Mesendoderm (in vitro differentiated cells): ENCODE measurements at regions not wholly inside any gene's neighbourhood (a gene's known extent, or its start where the extent isn't known, plus 50 kb on each side); places are given as distances from the start of the nearest gene placed in this dataset.
"Not testable (repeated sequence)": the region's sequence is repeated elsewhere in the genome, so short reads cannot be mapped to it uniquely, and the experiment has no call there.

Experiments used
- DNase-seq: peaks from one replicate; pipeline ENCODE4 v3.0.0; 2013
- H2AK5ac ChIP-seq: 2 replicates; pipeline ENCODE4 v1.6.1; 2013; ENCODE audit warnings: low read length, inconsistent platforms
- H2BK120ac ChIP-seq: 2 replicates; pipeline ENCODE4 v1.6.1; 2013; ENCODE audit warnings: low read depth, mild to moderate bottlenecking, low read length, moderate library complexity, mixed read lengths
- H2BK15ac ChIP-seq: replicated peaks from 2 replicates; pipeline ENCODE4 v1.6.1; 2013; ENCODE audit warnings: low read depth, mild to moderate bottlenecking, moderate library complexity
- H2BK5ac ChIP-seq: 2 replicates; pipeline ENCODE4 v1.6.1; 2013; ENCODE audit warnings: low read length, inconsistent platforms
- H3K18ac ChIP-seq: 2 replicates; pipeline ENCODE4 v1.6.1; 2013; ENCODE audit warnings: mild to moderate bottlenecking, low read length, mixed read lengths
- H3K23ac ChIP-seq: one replicate; pipeline ENCODE4 v1.6.1; 2013; ENCODE audit warnings: low read length
- H3K27ac ChIP-seq: 2 replicates; pipeline ENCODE4 v1.5.1; 2013; ENCODE audit warnings: low read depth, mild to moderate bottlenecking, inconsistent platforms, low read length, moderate library complexity
- H3K27me3 ChIP-seq: 2 replicates; pipeline ENCODE4 v1.6.1; 2013; ENCODE audit warnings: low read length, control low read depth, mild to moderate bottlenecking, inconsistent platforms; ENCODE audit not compliant: insufficient read depth, poor library complexity
- H3K36me3 ChIP-seq: 2 replicates; pipeline ENCODE4 v1.6.1; 2013; ENCODE audit warnings: low read length, inconsistent platforms; ENCODE audit not compliant: control insufficient read depth, insufficient read depth
- H3K4ac ChIP-seq: one replicate; pipeline ENCODE4 v1.6.1; 2013; ENCODE audit warnings: low read depth, mild to moderate bottlenecking, low read length, moderate library complexity
- H3K4me1 ChIP-seq: 2 replicates; pipeline ENCODE4 v1.6.1; 2013; ENCODE audit warnings: low read depth, low read length, inconsistent platforms; ENCODE audit not compliant: control insufficient read depth
- H3K4me2 ChIP-seq: 2 replicates; pipeline ENCODE4 v1.6.1; 2013; ENCODE audit warnings: low read length
- H3K4me3 ChIP-seq: 2 replicates; pipeline ENCODE4 v1.5.1; 2013; ENCODE audit warnings: mild to moderate bottlenecking, low read length
- H3K56ac ChIP-seq: one replicate; pipeline ENCODE4 v1.6.1; 2013; ENCODE audit warnings: low read length
- H3K79me1 ChIP-seq: 2 replicates; pipeline ENCODE4 v1.6.1; 2013; ENCODE audit warnings: low read length, inconsistent platforms
- H3K79me2 ChIP-seq: 2 replicates; pipeline ENCODE4 v1.6.1; 2013; ENCODE audit warnings: mild to moderate bottlenecking, low read length; ENCODE audit not compliant: control insufficient read depth, insufficient read depth
- H3K9ac ChIP-seq: 2 replicates; pipeline ENCODE4 v1.6.1; 2013; ENCODE audit warnings: low read length, inconsistent platforms
- H4K5ac ChIP-seq: one replicate; pipeline ENCODE4 v1.6.1; 2013; ENCODE audit warnings: low read length
- H4K8ac ChIP-seq: one replicate; pipeline ENCODE4 v1.6.1; 2013; ENCODE audit warnings: low read depth, mild to moderate bottlenecking, control low read depth, low read length, moderate library complexity
- WGBS: extraction: QIAGEN DNeasy Blood & Tissue Kit; methylation state at CpG from one replicate; pipeline ENCODE4 v1.1.7; 2013; ENCODE audit warnings: low lambda C conversion rate, missing lambda C conversion rate; ENCODE audit not compliant: insufficient coverage; ENCODE audit errors: extremely low coverage; 5-methylcytosine and 5-hydroxymethylcytosine counted together

GRCh38 chr20:61094581-61094980 lies 157.5 kb upstream of the CDH4 start:
- WGBS = no CpG with 5 or more reads among the region's 1 CpG
- no peak overlapping the region for H3K4me2 ChIP-seq
- no peak overlapping the region for H4K8ac ChIP-seq
- no peak overlapping the region for H2AK5ac ChIP-seq
- no peak overlapping the region for H3K4me3 ChIP-seq
- no peak overlapping the region for H2BK15ac ChIP-seq
- H3K18ac ChIP-seq = no peak overlapping the region
- H2BK5ac ChIP-seq = no peak overlapping the region
- H3K23ac ChIP-seq = no peak overlapping the region
- H3K79me2 ChIP-seq = no peaks in the 10 kb centered on the region
- H3K36me3 ChIP-seq = no peaks in the 10 kb centered on the region
- no peak overlapping the region for H3K56ac ChIP-seq
- no peak overlapping the region for H3K9ac ChIP-seq
- H3K4me1 ChIP-seq = no peaks in the 10 kb centered on the region
- H4K5ac ChIP-seq = no peak overlapping the region
- H3K79me1 ChIP-seq = no peaks in the 10 kb centered on the region
- no peak overlapping the region for H3K27ac ChIP-seq
- no peak overlapping the region for H2BK120ac ChIP-seq
- no peak overlapping the region for H3K4ac ChIP-seq
- H3K27me3 ChIP-seq = no peaks in the 10 kb centered on the region
- no peak for DNase-seq

GRCh38 chr20:61096463-61096862 lies 155.6 kb upstream of the CDH4 start:
- WGBS = no CpG with 5 or more reads among the region's 2 CpGs
- Histone ChIP-seq H2BK120ac (no peak overlapping the region), H3K27ac (no peak overlapping the region), H3K23ac (no peak overlapping the region), H3K79me2 (no peaks in the 10 kb centered on the region), H4K5ac (no peak overlapping the region), H2BK5ac (no peak overlapping the region), H3K9ac (no peak overlapping the region), H3K27me3 (no peaks in the 10 kb centered on the region), H3K18ac (no peak overlapping the region), H3K4ac (no peak overlapping the region), H2AK5ac (no peak overlapping the region), H2BK15ac (no peak overlapping the region), H3K36me3 (no peaks in the 10 kb centered on the region), H4K8ac (no peak overlapping the region), H3K56ac (no peak overlapping the region), H3K4me1 (no peaks in the 10 kb centered on the region), H3K79me1 (no peaks in the 10 kb centered on the region), H3K4me2 (no peak overlapping the region), H3K4me3 (no peak overlapping the region)
- no peak for DNase-seq

- WGBS = no CpG with 5 or more reads among the region's 12 CpGs
- Histone ChIP-seq H2BK15ac (no peak overlapping the region), H3K23ac (no peak overlapping the region), H3K18ac (no peak overlapping the region), H4K8ac (no peak overlapping the region), H3K79me1 (no peaks in the 10 kb centered on the region), H3K79me2 (no peaks in the 10 kb centered on the region), H4K5ac (no peak overlapping the region), H3K36me3 (no peaks in the 10 kb centered on the region), H3K56ac (no peak overlapping the region), H2BK5ac (no peak overlapping the region), H3K4me3 (no peak overlapping the region), H3K9ac (no peak overlapping the region), H3K4ac (no peak overlapping the region), H3K27ac (no peak overlapping the region), H2AK5ac (no peak overlapping the region), H2BK120ac (no peak overlapping the region), H3K4me1 (no peaks in the 10 kb centered on the region), H3K4me2 (no peak overlapping the region), H3K27me3 (no peaks in the 10 kb centered on the region)
- DNase-seq = no peak
Measured at GRCh38 chr20:61099806-61100205, 152.3 kb upstream of the CDH4 start.

GRCh38 chr20:61100489-61100888 lies 151.6 kb upstream of the CDH4 start:
- H4K8ac ChIP-seq = no peak overlapping the region
- H3K79me1 ChIP-seq = no peaks in the 10 kb centered on the region
- no peaks in the 10 kb centered on the region for H3K4me1 ChIP-seq
- H3K18ac ChIP-seq = no peak overlapping the region
- H3K56ac ChIP-seq = no peak overlapping the region
- H2BK15ac ChIP-seq = no peak overlapping the region
- H3K4me3 ChIP-seq = no peak overlapping the region
- H3K27me3 ChIP-seq = no peaks in the 10 kb centered on the region
- H4K5ac ChIP-seq = no peak overlapping the region
- H3K23ac ChIP-seq = no peak overlapping the region
- no peaks in the 10 kb centered on the region for H3K36me3 ChIP-seq
- no peak overlapping the region for H3K9ac ChIP-seq
- no peak overlapping the region for H3K4me2 ChIP-seq
- no peak for DNase-seq
- no peak overlapping the region for H3K27ac ChIP-seq
- H2AK5ac ChIP-seq = no peak overlapping the region
- H3K79me2 ChIP-seq = no peaks in the 10 kb centered on the region
- H3K4ac ChIP-seq = no peak overlapping the region
- no CpG with 5 or more reads among the region's 7 CpGs for WGBS
- H2BK5ac ChIP-seq = no peak overlapping the region
- H2BK120ac ChIP-seq = no peak overlapping the region

- H2BK15ac ChIP-seq, H4K8ac ChIP-seq, H3K27me3 ChIP-seq, H3K9ac ChIP-seq, H3K27ac ChIP-seq, H3K79me1 ChIP-seq, H2BK120ac ChIP-seq, H3K18ac ChIP-seq, H3K4ac ChIP-seq, H3K4me1 ChIP-seq, H4K5ac ChIP-seq, H3K36me3 ChIP-seq, H3K4me3 ChIP-seq, H2AK5ac ChIP-seq, H3K79me2 ChIP-seq, H3K23ac ChIP-seq, H3K4me2 ChIP-seq, H3K56ac ChIP-seq, H2BK5ac ChIP-seq, DNase-seq: not testable (repeated sequence)
- no CpG with 5 or more reads among the region's 8 CpGs for WGBS
Measured at GRCh38 chr20:61101321-61101720, 150.7 kb upstream of the CDH4 start.

GRCh38 chr20:61104232-61104631 lies 147.8 kb upstream of the CDH4 start:
- H3K27me3 ChIP-seq = no peaks in the 10 kb centered on the region
- no peak overlapping the region for H3K56ac ChIP-seq
- no peaks in the 10 kb centered on the region for H3K79me2 ChIP-seq
- no peak overlapping the region for H3K9ac ChIP-seq
- no peak overlapping the region for H2BK120ac ChIP-seq
- no peak overlapping the region for H4K5ac ChIP-seq
- H2AK5ac ChIP-seq = no peak overlapping the region
- no peak overlapping the region for H4K8ac ChIP-seq
- no peaks in the 10 kb centered on the region for H3K4me1 ChIP-seq
- H3K4me3 ChIP-seq = no peak overlapping the region
- no CpG with 5 or more reads among the region's 5 CpGs for WGBS
- H3K27ac ChIP-seq = no peak overlapping the region
- DNase-seq = no peak
- no peak overlapping the region for H3K18ac ChIP-seq
- H2BK15ac ChIP-seq = no peak overlapping the region
- no peaks in the 10 kb centered on the region for H3K79me1 ChIP-seq
- no peak overlapping the region for H3K23ac ChIP-seq
- H2BK5ac ChIP-seq = no peak overlapping the region
- H3K36me3 ChIP-seq = no peaks in the 10 kb centered on the region
- H3K4ac ChIP-seq = no peak overlapping the region
- H3K4me2 ChIP-seq = no peak overlapping the region
